Ovary (tissue), 7 donors: ENCODE measurements at regions not wholly inside any gene's neighbourhood (a gene's known extent, or its start where the extent isn't known, plus 50 kb on each side); places are given as distances from the start of the nearest gene placed in this dataset.

ENCODE experiments used
- DNase-seq, 5 donors: peaks; one replicate each; pipeline ENCODE4 v3.0.0-alpha.2; 2019 to 2020
- H3K27ac ChIP-seq, 2 donors: fragments of 200-600 bp; one replicate each; pipeline versions ENCODE4 v1.5.1 to v1.8.0; 2019 to 2022
- H3K27me3 ChIP-seq: fragments of 200-600 bp; one replicate; pipeline ENCODE4 v1.8.0; 2022
- H3K36me3 ChIP-seq: fragments of 200-600 bp; sonication (generic); one replicate; pipeline ENCODE4 v1.5.1; 2019
- H3K4me1 ChIP-seq: one replicate; pipeline ENCODE4 v1.8.1; 2013; ENCODE audit warnings: mild to moderate bottlenecking, moderate library complexity; ENCODE audit not compliant: insufficient read depth
- H3K4me3 ChIP-seq: fragments of 200-600 bp; sonication (generic); one replicate; pipeline ENCODE4 v1.5.1; 2017
- H3K9me3 ChIP-seq, 2 donors: fragments of 200-600 bp in 1 of 2; sonication (generic) in 1 of 2; one replicate each; pipeline versions ENCODE4 v1.5.1 to v1.8.1; 2013 to 2019; ENCODE audit warnings: mild to moderate bottlenecking in 1 of 2, moderate library complexity in 1 of 2
- EP300 ChIP-seq: sonication (generic); formaldehyde crosslinking; IDR thresholded peaks from one replicate; pipeline ENCODE4 v1.6.1; 2017; ENCODE audit warnings: antibody characterized with exemption
- POLR2A ChIP-seq: fragments of 450-650 bp; IDR thresholded peaks from one replicate; pipeline ENCODE4 v1.6.1; 2017; ENCODE audit warnings: antibody characterized with exemption, mild to moderate bottlenecking, moderate library complexity
- WGBS, 3 donors: extraction: QIAGEN DNeasy Blood & Tissue Kit in 1 of 3; methylation state at CpG; one replicate each; pipeline versions ENCODE4 v1.1.5 to v1.1.7; 2013 to 2017; 5-methylcytosine and 5-hydroxymethylcytosine counted together
- intact Hi-C, 4 donors: fragments of 100-400 bp; cut with DNase I; formaldehyde crosslinking; loops; one replicate each; pipeline versions ENCODE4 v1.11.0 to v1.15.1; 2022 to 2023
- TF ChIP-seq, protein P1 (sequence below), 3 donors: fragments of 450-650 bp in 2 of 3; fragments of 200-600 bp in 1 of 3; IDR thresholded peaks; one replicate each; pipeline versions ENCODE4 v1.5.1 to v1.8.0; 2016 to 2022; ENCODE audit warnings: antibody characterized with exemption in 3 of 3, mild to moderate bottlenecking in 1 of 3
- donor health status: DM: no; HTN: no; CAD: no; lungs with moderate emphysema.
- donor health status: DM: no; HTN: no; CAD: no.
- donor health status: Bipolar disorder and iron deficiency.
- donor health status: DM: no; HTN: no; CAD: no.
- donor health status: DM: yes; HTN: yes; CAD: no.

DNA sequence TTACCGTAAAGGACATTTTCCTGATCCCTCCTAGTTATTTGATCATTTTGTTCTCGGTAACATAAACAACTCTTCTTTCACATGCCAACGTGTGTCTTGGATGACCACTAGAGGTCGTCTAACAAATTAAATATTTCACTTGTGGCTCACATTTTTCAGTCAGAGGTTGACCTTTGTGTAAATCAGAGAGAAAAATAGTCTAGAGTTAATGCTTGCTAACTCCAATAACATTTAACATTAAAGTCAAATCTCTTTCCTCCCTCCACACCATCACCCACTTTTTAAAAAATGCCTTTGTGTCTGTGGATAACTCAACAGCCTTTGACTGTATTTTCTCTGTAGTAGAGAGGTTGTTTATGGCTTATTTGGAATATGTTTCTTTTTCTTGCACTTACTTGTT, 220.5 kb upstream of the B3GALT2 start:
- no peak overlapping the region for H3K27ac ChIP-seq
- H3K9me3 ChIP-seq: no peaks in the 10 kb centered on the region
- H3K36me3 ChIP-seq: no peaks in the 10 kb centered on the region
- peaks cover 8% of the 10 kb centered on the region for H3K4me1 ChIP-seq
- no peak for DNase-seq
- no peak overlapping the region for H3K4me3 ChIP-seq
- intact Hi-C loops: no loop called here
- 0 to 2% (median 1%) methylated on average over 4 of the region's 4 CpGs for WGBS, 3 donors
- TF ChIP-seq, protein P1, sequence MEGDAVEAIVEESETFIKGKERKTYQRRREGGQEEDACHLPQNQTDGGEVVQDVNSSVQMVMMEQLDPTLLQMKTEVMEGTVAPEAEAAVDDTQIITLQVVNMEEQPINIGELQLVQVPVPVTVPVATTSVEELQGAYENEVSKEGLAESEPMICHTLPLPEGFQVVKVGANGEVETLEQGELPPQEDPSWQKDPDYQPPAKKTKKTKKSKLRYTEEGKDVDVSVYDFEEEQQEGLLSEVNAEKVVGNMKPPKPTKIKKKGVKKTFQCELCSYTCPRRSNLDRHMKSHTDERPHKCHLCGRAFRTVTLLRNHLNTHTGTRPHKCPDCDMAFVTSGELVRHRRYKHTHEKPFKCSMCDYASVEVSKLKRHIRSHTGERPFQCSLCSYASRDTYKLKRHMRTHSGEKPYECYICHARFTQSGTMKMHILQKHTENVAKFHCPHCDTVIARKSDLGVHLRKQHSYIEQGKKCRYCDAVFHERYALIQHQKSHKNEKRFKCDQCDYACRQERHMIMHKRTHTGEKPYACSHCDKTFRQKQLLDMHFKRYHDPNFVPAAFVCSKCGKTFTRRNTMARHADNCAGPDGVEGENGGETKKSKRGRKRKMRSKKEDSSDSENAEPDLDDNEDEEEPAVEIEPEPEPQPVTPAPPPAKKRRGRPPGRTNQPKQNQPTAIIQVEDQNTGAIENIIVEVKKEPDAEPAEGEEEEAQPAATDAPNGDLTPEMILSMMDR (IDR thresholded peaks at IDR 0.05): peak; percentile 46 to 62 (median 57)
- no peak for TF ChIP-seq POLR2A
- no peaks in the 10 kb centered on the region for H3K27me3 ChIP-seq

DNA sequence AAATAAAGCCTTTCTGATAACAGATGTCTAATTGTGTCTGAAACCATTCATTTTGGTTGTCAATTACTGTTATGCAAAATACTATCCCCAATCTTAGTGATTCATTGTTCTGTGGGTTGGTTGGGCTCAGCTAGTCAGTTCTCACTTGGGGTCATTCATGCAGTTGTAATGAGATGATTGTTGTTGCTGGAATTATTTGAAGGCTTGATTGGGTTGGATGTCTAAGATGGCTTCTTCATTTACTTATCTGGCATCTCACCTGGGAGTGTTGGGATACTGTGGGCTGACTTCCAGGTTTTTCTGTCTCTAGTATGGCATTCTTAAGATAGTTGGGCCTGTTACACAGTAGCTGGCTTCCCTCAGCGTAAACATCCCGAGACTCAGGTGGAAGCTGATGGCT, 217.8 kb upstream of the B3GALT2 start:
- Histone ChIP-seq H3K36me3 (no peaks in the 10 kb centered on the region), H3K4me1 (peaks cover 7% of the 10 kb centered on the region), H3K27ac (no peak overlapping the region), H3K9me3 (no peaks in the 10 kb centered on the region), H3K27me3 (no peaks in the 10 kb centered on the region), H3K4me3 (no peak overlapping the region)
- intact Hi-C loops: no loop called here
- no peak for DNase-seq
- no peak for TF ChIP-seq POLR2A
- TF ChIP-seq, protein P1 (IDR thresholded peaks at IDR 0.05): no peak
- no peak for TF ChIP-seq EP300
- WGBS, 3 donors: 96 to 98% (median 97%) methylated on average over 2 of the region's 2 CpGs

DNA sequence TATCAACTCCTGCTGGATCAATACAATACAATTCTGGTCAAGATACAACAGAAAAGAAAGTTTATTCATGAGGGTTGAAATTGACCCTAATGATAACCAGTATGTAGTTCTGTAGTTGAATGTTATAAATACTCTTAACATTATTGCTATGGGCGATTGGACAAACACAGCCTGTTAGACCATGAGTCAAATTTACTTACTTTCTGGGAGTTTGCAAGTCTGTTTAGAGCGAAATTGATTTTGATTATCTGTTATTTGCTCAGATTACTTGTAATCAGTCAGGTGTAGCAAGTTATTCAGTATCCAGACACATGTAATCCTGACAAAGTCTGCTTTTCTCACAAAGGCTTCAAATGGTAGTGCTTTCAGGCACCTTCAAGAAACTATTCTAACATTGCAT, 216.6 kb upstream of the B3GALT2 start:
- no peaks in the 10 kb centered on the region for H3K27me3 ChIP-seq

DNA sequence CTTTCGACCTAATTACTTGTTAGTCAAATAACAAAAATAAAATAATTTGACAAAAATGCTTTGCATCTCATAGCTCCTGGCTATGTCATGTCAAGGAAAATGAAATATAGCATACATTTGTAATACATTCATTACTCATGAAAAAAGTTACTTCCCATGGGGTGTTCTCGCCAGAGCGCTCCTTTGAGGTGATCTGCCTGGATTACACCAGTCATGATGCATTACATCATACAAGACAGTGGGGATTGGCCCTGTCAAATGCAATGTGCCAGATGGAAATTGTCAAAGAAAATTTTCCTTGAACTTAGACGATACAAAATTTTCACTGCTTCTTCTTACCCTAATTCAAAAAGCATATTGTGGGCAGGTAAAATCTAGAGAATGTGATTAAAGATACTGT, 215.6 kb upstream of the B3GALT2 start:
- Histone ChIP-seq H3K4me1 (no peaks in the 10 kb centered on the region), H3K27ac (no peak overlapping the region), H3K27me3 (no peaks in the 10 kb centered on the region), H3K4me3 (no peak overlapping the region), H3K9me3 (no peaks in the 10 kb centered on the region), H3K36me3 (no peaks in the 10 kb centered on the region)
- TF ChIP-seq, protein P1 (IDR thresholded peaks at IDR 0.05): no peak
- TF ChIP-seq EP300 (no peak), POLR2A (no peak)
- WGBS, 3 donors: 82 to 88% (median 86%) methylated on average over 4 of the region's 4 CpGs
- intact Hi-C loops: no loop called here
- no peak for DNase-seq

More for the DNA sequence above, 216.6 kb upstream of the B3GALT2 start:
- WGBS, 3 donors: 90 to 96% (median 93%) methylated on average over 2 of the region's 2 CpGs
- no peak overlapping the region for H3K4me3 ChIP-seq
- intact Hi-C loops: no loop called here
- DNase-seq: no peak
- H3K4me1 ChIP-seq: peaks cover 3% of the 10 kb centered on the region
- no peaks in the 10 kb centered on the region for H3K36me3 ChIP-seq
- H3K9me3 ChIP-seq: no peaks in the 10 kb centered on the region
- TF ChIP-seq EP300: no peak
- TF ChIP-seq, protein P1 (IDR thresholded peaks at IDR 0.05): no peak
- no peak for TF ChIP-seq POLR2A
- no peak overlapping the region for H3K27ac ChIP-seq

DNA sequence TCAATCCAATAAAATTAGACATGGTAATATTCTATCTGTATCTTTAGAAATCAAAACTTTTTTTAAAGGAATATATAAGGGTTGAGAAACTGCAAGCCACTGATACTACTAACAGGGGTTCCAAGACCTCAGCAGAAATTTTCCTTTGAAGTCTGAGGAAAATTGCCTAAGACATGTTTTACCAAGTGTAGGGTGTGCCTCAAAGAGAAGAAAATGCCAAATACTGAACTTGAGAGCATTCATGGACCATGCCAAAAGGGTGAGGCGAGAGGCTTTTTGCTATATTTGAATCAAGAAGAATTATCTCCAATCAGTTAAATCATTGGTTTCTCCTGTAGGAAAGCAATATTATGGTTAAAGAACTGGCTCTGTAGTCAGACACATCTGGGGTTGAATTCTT, 207.9 kb upstream of the B3GALT2 start:
- Histone ChIP-seq H3K27me3 (no peaks in the 10 kb centered on the region), H3K4me1 (no peaks in the 10 kb centered on the region), H3K36me3 (no peaks in the 10 kb centered on the region), H3K27ac (no peak overlapping the region), H3K4me3 (no peak overlapping the region), H3K9me3 (no peaks in the 10 kb centered on the region)
- no peak for DNase-seq
- intact Hi-C loops: no loop called here
- TF ChIP-seq EP300 (no peak), POLR2A (no peak)
- TF ChIP-seq, protein P1 (IDR thresholded peaks at IDR 0.05): no peak
- 89 to 98% (median 94%) methylated on average over 1 of the region's 1 CpG for WGBS, 3 donors
